ENCODE measurements at regions not wholly inside any gene's neighbourhood (a gene's known extent, or its start where the extent isn't known, plus 50 kb on each side); places are given as distances from the start of the nearest gene placed in this dataset.

DNA sequence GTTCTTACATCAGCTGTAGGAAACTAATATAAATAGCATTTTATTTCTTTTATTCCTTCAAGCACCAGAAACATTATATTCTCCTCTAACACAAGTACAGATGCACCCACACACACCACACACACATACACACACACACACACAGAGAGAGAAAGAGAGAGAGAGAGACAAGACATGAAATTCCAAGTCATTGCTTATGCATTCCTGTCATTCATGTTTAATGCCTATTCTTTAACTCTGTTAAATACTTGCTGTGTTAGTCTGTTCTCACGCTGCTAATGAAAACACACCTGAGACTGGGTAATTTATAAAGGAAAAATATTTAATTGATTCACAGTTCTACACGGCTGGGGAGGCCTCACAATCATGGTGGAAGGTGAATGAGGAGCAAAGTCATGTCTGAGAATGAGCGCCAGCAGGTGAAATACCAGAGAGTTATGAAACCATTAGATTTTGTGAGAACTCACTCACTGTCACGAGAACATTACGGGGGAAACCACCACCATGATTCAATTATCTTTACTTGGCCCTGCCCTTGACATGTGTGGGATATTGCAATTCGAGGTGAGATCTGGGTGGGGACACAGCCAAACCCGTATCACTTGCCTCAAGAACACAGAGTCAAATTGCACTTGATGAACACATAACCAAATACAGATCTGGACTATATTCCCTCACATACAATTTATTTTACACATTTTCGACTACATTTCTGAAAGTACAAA lies 1058.1 kb upstream of the TMPRSS15 start:
- intact Hi-C loops (cut with micrococcal nuclease) = no loop called here
- Histone ChIP-seq H3K4me1 (ENCODE audit: control insufficient read depth in 1 of 2, insufficient read depth in 2 of 2, low read length in 2 of 2) (no peaks in the 10 kb centered on the region), H3K9ac (ENCODE audit: low read length) (no peak overlapping the region), H3K9me3 (ENCODE audit: control insufficient read depth in 1 of 2, insufficient read depth in 1 of 2, low read depth in 1 of 2, low read length in 2 of 2) (peaks cover 6 to 16% of the 10 kb centered on the region in 2 experiments; a peak in 3 of 4 replicates), H3K27ac (ENCODE audit: low read depth, low read length) (no peak overlapping the region), H3K79me2 (ENCODE audit: insufficient read depth, low read length) (no peaks in the 10 kb centered on the region), H4K20me1 (ENCODE audit: insufficient read depth) (no peaks in the 10 kb centered on the region), H3K36me3 (ENCODE audit: control insufficient read depth in 1 of 2, insufficient read depth in 2 of 2, low read length in 2 of 2) (no peaks in the 10 kb centered on the region), H3K4me2 (ENCODE audit: low read length) (no peak overlapping the region), H3K27me3 (ENCODE audit: insufficient read depth, low read length) (no peaks in the 10 kb centered on the region), H3K9me2 (ENCODE audit: insufficient read depth) (no peaks in the 10 kb centered on the region), H2AFZ (ENCODE audit: low read depth, low read length, poor library complexity, severe bottlenecking) (no peak overlapping the region), H3K4me3 (replicated peaks in 1 of 2; ENCODE audit: low read depth in 1 of 2, low read length in 2 of 2) (no peak overlapping the region)
- TF ChIP-seq, protein P1, sequence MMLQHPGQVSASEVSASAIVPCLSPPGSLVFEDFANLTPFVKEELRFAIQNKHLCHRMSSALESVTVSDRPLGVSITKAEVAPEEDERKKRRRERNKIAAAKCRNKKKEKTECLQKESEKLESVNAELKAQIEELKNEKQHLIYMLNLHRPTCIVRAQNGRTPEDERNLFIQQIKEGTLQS (IDR thresholded peaks at IDR 0.05) = no peak
- TF ChIP-seq ZFX (IDR thresholded peaks at IDR 0.05) (no peak), ZBTB33 (IDR thresholded peaks at IDR 0.05; ENCODE audit: extremely low read depth, insufficient replicate concordance, low read length) (no peak), ZNF274 (IDR thresholded peaks at IDR 0.05; ENCODE audit: low read depth, low read length) (no peak), POLR2A (IDR thresholded peaks at IDR 0.05; ENCODE audit: borderline replicate concordance, extremely low read depth, insufficient read depth, insufficient read length) (no peak), CBX3 (IDR thresholded peaks at IDR 0.05; ENCODE audit: low read depth) (no peak), YY1 (IDR thresholded peaks at IDR 0.05; ENCODE audit: extremely low read depth, insufficient replicate concordance, low read depth, low read length) (no peak), CTCF (IDR thresholded peaks at IDR 0.05 in 2 of 3, conservative IDR thresholded peaks at IDR 0.05 in 1 of 3; ENCODE audit: borderline replicate concordance in 1 of 3, insufficient read depth in 1 of 3, low read depth in 2 of 3, low read length in 2 of 3) (no peak), FOSL1 (IDR thresholded peaks at IDR 0.05; ENCODE audit: low read depth) (no peak), CEBPB (IDR thresholded peaks at IDR 0.05; ENCODE audit: low read depth) (no peak), JUND (IDR thresholded peaks at IDR 0.05) (no peak), TCF7L2 (IDR thresholded peaks at IDR 0.05; ENCODE audit: borderline replicate concordance, extremely low read depth, insufficient read depth, insufficient read length) (no peak), EZH2 (IDR thresholded peaks at IDR 0.05) (no peak)
- no TSS peak for BruUV-seq (replicated peaks)
- ChIA-PET RAD21 (ENCODE audit: low non-redundant PET in 1 of 2, low total read pairs in 2 of 2, uncharacterized antibody in 2 of 2, unreplicated experiment in 2 of 2) (no interaction called here), CTCF (no interaction called here), POLR2A (no interaction called here)
- DNase-seq (ENCODE audit: low read depth, low spot score) = no peak
- no peak for ATAC-seq

Measured in HCT116 (cell line).